HepG2 (cell line): ENCODE measurements at regions not wholly inside any gene's neighbourhood (a gene's known extent, or its start where the extent isn't known, plus 50 kb on each side); places are given as distances from the start of the nearest gene placed in this dataset.

ENCODE experiments used
- ATAC-seq: fragments of 200-7000 bp; cut with Tn5 transposase; 3 replicates; pipeline ENCODE4 v1.9.1; 2020; ENCODE audit warnings: mild to moderate bottlenecking, moderate library complexity
- BruUV-seq: library from RNA; stranded (reverse); fragments of 400-500 nt; replicated peaks from 2 replicates; lab custom pipeline; 2021; lab: Mats Ljungman, UMichigan
- CTCF ChIA-PET: fragments of 300-600 bp; formaldehyde crosslinking; extraction: SDS; loops from one replicate; lab custom pipeline; 2021; ENCODE audit warnings: low total read pairs, inconsistent platforms, low intra/inter-chr PET ratio; lab: Yijun Ruan, JAX
- POLR2A ChIA-PET: fragments of 350-600 bp; sonication (Branson Sonifier 250); formaldehyde crosslinking; loops from one replicate; lab custom pipeline; 2020; ENCODE audit warnings: antibody characterized with exemption, inconsistent platforms; lab: Yijun Ruan, JAX
- DNase-seq: peaks from one replicate; pipeline ENCODE4 v3.0.0-alpha.2; 2015; ENCODE audit warnings: low spot score
- FAIRE-seq: peaks from 3 replicates; lab custom pipeline; 2011; peaks lifted over from hg19 to GRCh38; lab: Jason Lieb, UNC
- H2AFZ ChIP-seq: one replicate; pipeline ENCODE4 v1.6.1; 2011; ENCODE audit warnings: low read length, inconsistent platforms
- H3K27ac ChIP-seq: fragments of 300-600 bp; 3 replicates; pipeline ENCODE4 v1.8.0; 2011; ENCODE audit warnings: mixed run types, mild to moderate bottlenecking, mixed read lengths, low read length, inconsistent platforms; ENCODE audit not compliant: insufficient read depth; ENCODE audit errors: extremely low read length
- H3K27me3 ChIP-seq, 2 experiments: fragments of 200-600 bp in 1 of 2; 2 replicates in 1 of 2; 3 replicates in 1 of 2; pipeline versions ENCODE4 v1.6.0 to v1.8.0; 2011; ENCODE audit warnings: low read length in 2 of 2, mild to moderate bottlenecking in 2 of 2, moderate library complexity in 2 of 2, inconsistent platforms in 1 of 2; ENCODE audit not compliant: insufficient read depth in 2 of 2, control insufficient read depth in 1 of 2
- H3K36me3 ChIP-seq, 2 experiments: fragments of 200-600 bp in 1 of 2; replicated peaks in 1 of 2; 2 replicates in 1 of 2; 3 replicates in 1 of 2; pipeline versions ENCODE4 v1.5.1 to v1.8.0; 2011; ENCODE audit warnings: low read length in 2 of 2, inconsistent platforms in 1 of 2; ENCODE audit not compliant: insufficient read depth in 2 of 2, control insufficient read depth in 1 of 2
- H3K4me1 ChIP-seq: 2 replicates; pipeline ENCODE4 v1.5.1; 2012; ENCODE audit warnings: low read length, inconsistent platforms; ENCODE audit not compliant: insufficient read depth
- H3K4me2 ChIP-seq: 2 replicates; pipeline ENCODE4 v1.6.0; 2011; ENCODE audit warnings: low read depth, low read length, inconsistent platforms
- H3K4me3 ChIP-seq, 3 experiments: fragments of 200-600 bp in 1 of 3; sonication (generic), shearing (Covaris generic) in 1 of 3; replicated peaks in 1 of 3; 2 replicates each; pipeline ENCODE4 v1.5.1; 2011 to 2016; ENCODE audit warnings: low read length in 3 of 3, inconsistent platforms in 2 of 3, low read depth in 2 of 3, mild to moderate bottlenecking in 2 of 3, control low read depth in 1 of 3, mixed read lengths in 1 of 3; ENCODE audit not compliant: insufficient read depth in 1 of 3
- H3K79me2 ChIP-seq: one replicate; pipeline ENCODE4 v1.6.1; 2011; ENCODE audit warnings: low read length, inconsistent platforms; ENCODE audit not compliant: insufficient read depth
- H3K9ac ChIP-seq: 2 replicates; pipeline ENCODE4 v1.6.0; 2011; ENCODE audit warnings: mild to moderate bottlenecking, low read depth, low read length, inconsistent platforms; ENCODE audit not compliant: insufficient read depth
- H3K9me3 ChIP-seq: 2 replicates; pipeline ENCODE4 v1.5.1; 2012; ENCODE audit warnings: mild to moderate bottlenecking, low read length
- H4K20me1 ChIP-seq: 2 replicates; pipeline ENCODE4 v1.6.0; 2011; ENCODE audit warnings: inconsistent platforms, mild to moderate bottlenecking, low read length, moderate library complexity; ENCODE audit not compliant: insufficient read depth
- CAMTA2 ChIP-seq: sonication (generic); formaldehyde crosslinking; IDR thresholded peaks from 2 replicates; pipeline ENCODE4 v1.4.0; 2020; ENCODE audit warnings: mild to moderate bottlenecking, missing genetic modification reagents, borderline replicate concordance
- ERF ChIP-seq: IDR thresholded peaks from 2 replicates; pipeline ENCODE4 v1.6.1; 2018; ENCODE audit warnings: missing biosample characterization, missing genetic modification reagents
- GRHL1 ChIP-seq: sonication (generic); formaldehyde crosslinking; conservative IDR thresholded peaks from 2 replicates; pipeline ENCODE4 v1.8.0; 2022; ENCODE audit warnings: missing genetic modification reagents
- KAT7 ChIP-seq: IDR thresholded peaks from 2 replicates; pipeline ENCODE4 v1.6.1; 2018; ENCODE audit warnings: borderline replicate concordance, missing compliant biosample characterization
- KLF11 ChIP-seq: IDR thresholded peaks from 2 replicates; pipeline ENCODE4 v1.6.1; 2016; ENCODE audit warnings: missing compliant biosample characterization
- ZHX2 ChIP-seq, 2 experiments: sonication (generic) in 1 of 2; formaldehyde crosslinking in 1 of 2; IDR thresholded peaks; 2 replicates each; pipeline versions ENCODE4 v1.6.1 to v1.9.0; 2014 to 2022; ENCODE audit warnings: antibody characterized with exemption in 1 of 2, borderline replicate concordance in 1 of 2, inconsistent platforms in 1 of 2, low read depth in 1 of 2, missing genetic modification reagents in 1 of 2
- ZNF280B ChIP-seq: sonication (generic); formaldehyde crosslinking; IDR thresholded peaks from 2 replicates; pipeline ENCODE4 v1.5.0; 2020; ENCODE audit warnings: missing genetic modification reagents, mild to moderate bottlenecking, borderline replicate concordance
- WGBS: methylation state at CpG from one replicate; pipeline ENCODE4 v1.1.6; 2017; ENCODE audit warnings: low lambda C conversion rate; 5-methylcytosine and 5-hydroxymethylcytosine counted together
- in situ Hi-C: cut with HindIII; loops from 2 replicates; pipeline ENCODE4 v1.10.0; 2017; ENCODE audit warnings: low pct_unique_long_range_greater_than_20kb; ENCODE audit not compliant: extremely low pct_ligation_motif_present
- intact Hi-C: fragments of 100-400 bp; cut with micrococcal nuclease; formaldehyde crosslinking; loops from one replicate; pipeline ENCODE4 v1.10.0; 2022; ENCODE audit not compliant: unreplicated experiment

GRCh38 chr2:239788576-239789098, 236.5 kb downstream of the NDUFA10 start (continued):
- no peak for TF ChIP-seq ZNF280B (CRISPR knock-in tag)
- no peak for TF ChIP-seq KAT7 (CRISPR knock-in tag)
- no peak for TF ChIP-seq CAMTA2 (CRISPR knock-in tag)

GRCh38 chr2:239787538-239788050, 237.5 kb downstream of the NDUFA10 start:
- no peaks in the 10 kb centered on the region for H3K79me2 ChIP-seq
- no peak overlapping the region for H3K27ac ChIP-seq
- peaks cover 5 to 38% of the 10 kb centered on the region in 2 experiments; a peak in 4 of 5 replicates for H3K27me3 ChIP-seq
- no peak for ATAC-seq
- no peak overlapping the region for H2AFZ ChIP-seq
- in situ Hi-C loops = no loop called here
- H3K4me1 ChIP-seq = no peaks in the 10 kb centered on the region
- intact Hi-C loops = no loop called here
- no peak for DNase-seq
- FAIRE-seq = no peak
- no peaks in the 10 kb centered on the region; the same call in 1 of the 2 replicates for H4K20me1 ChIP-seq
- WGBS = 22% methylated on average over 6 of the region's 6 CpGs
- BruUV-seq = no TSS peak
- no peaks in the 10 kb centered on the region for H3K36me3 ChIP-seq
- no peak overlapping the region for H3K4me3 ChIP-seq
- POLR2A ChIA-PET = no interaction called here
- CTCF ChIA-PET = no interaction called here
- H3K4me2 ChIP-seq = no peak overlapping the region
- no peaks in the 10 kb centered on the region for H3K9me3 ChIP-seq
- H3K9ac ChIP-seq = no peak overlapping the region
- TF ChIP-seq ZHX2 (IDR thresholded peaks at IDR 0.05; ENCODE audit: low read depth) (no peak), ZHX2 (CRISPR knock-in tag; IDR thresholded peaks at IDR 0.05; ENCODE audit: borderline replicate concordance) (no peak), GRHL1 (CRISPR knock-in tag) (no peak), ERF (CRISPR knock-in tag) (no peak), KLF11 (no peak)
